Liver (tissue), 8 donors: ENCODE measurements at regions not wholly inside any gene's neighbourhood (a gene's known extent, or its start where the extent isn't known, plus 50 kb on each side); places are given as distances from the start of the nearest gene placed in this dataset.

ENCODE experiments used
- DNase-seq: peaks from one replicate; pipeline ENCODE4 v3.0.0-alpha.2; 2017; ENCODE audit warnings: low spot score
- H3K27ac ChIP-seq, 2 donors: one replicate each; pipeline ENCODE4 v1.7.0; 2013; ENCODE audit warnings: inconsistent platforms in 2 of 2, low read length in 2 of 2, control low read depth in 1 of 2, low read depth in 1 of 2, mild to moderate bottlenecking in 1 of 2
- H3K27me3 ChIP-seq, 4 donors: one replicate each; pipeline versions ENCODE4 v1.6.1 to v1.7.0; 2013; ENCODE audit warnings: low read length in 3 of 4, inconsistent platforms in 1 of 4, mild to moderate bottlenecking in 1 of 4, moderate library complexity in 1 of 4; ENCODE audit not compliant: control insufficient read depth in 4 of 4, insufficient read depth in 4 of 4
- H3K36me3 ChIP-seq, 4 donors: one replicate each; pipeline versions ENCODE4 v1.6.1 to v1.7.0; 2013; ENCODE audit warnings: low read length in 3 of 4, mild to moderate bottlenecking in 3 of 4, low read depth in 1 of 4, moderate library complexity in 1 of 4; ENCODE audit not compliant: control insufficient read depth in 4 of 4, insufficient read depth in 3 of 4
- H3K4me1 ChIP-seq, 4 donors: one replicate each; pipeline versions ENCODE4 v1.6.1 to v1.7.0; 2013; ENCODE audit warnings: low read length in 3 of 4, mild to moderate bottlenecking in 3 of 4, moderate library complexity in 1 of 4; ENCODE audit not compliant: control insufficient read depth in 4 of 4, insufficient read depth in 4 of 4
- H3K4me3 ChIP-seq, 3 donors: one replicate each; pipeline versions ENCODE4 v1.6.1 to v1.7.0; 2013; ENCODE audit warnings: low read length in 3 of 3, control low read depth in 1 of 3, low read depth in 1 of 3, mild to moderate bottlenecking in 1 of 3
- H3K9ac ChIP-seq, 2 donors: one replicate each; pipeline ENCODE4 v1.7.0; 2013; ENCODE audit warnings: low read length in 2 of 2, mild to moderate bottlenecking in 2 of 2, moderate library complexity in 2 of 2, control low read depth in 1 of 2, low read depth in 1 of 2
- H3K9me3 ChIP-seq, 4 donors: one replicate each; pipeline versions ENCODE4 v1.6.1 to v1.7.0; 2013; ENCODE audit warnings: low read length in 3 of 4; ENCODE audit not compliant: control insufficient read depth in 4 of 4
- ATF3 ChIP-seq: IDR thresholded peaks from 2 replicates; pipeline ENCODE4 v1.6.1; 2016; ENCODE audit warnings: antibody characterized with exemption
- CTCF ChIP-seq: fragments of 150-350 bp; IDR thresholded peaks from 2 replicates; pipeline ENCODE4 v1.5.1; 2017; ENCODE audit warnings: improper control_type of control experiment, low read depth, low read length; ENCODE audit not compliant: missing input control
- EGR1 ChIP-seq, 2 donors: IDR thresholded peaks; 2 replicates each; pipeline ENCODE4 v1.6.1; 2016 to 2018; ENCODE audit warnings: antibody characterized with exemption in 2 of 2, low read depth in 2 of 2
- FOXA1 ChIP-seq: IDR thresholded peaks from 2 replicates; pipeline ENCODE4 v1.6.1; 2016; ENCODE audit warnings: antibody characterized with exemption
- FOXA2 ChIP-seq: IDR thresholded peaks from 2 replicates; pipeline ENCODE4 v1.6.1; 2016; ENCODE audit warnings: antibody characterized with exemption
- GABPA ChIP-seq, 2 donors: IDR thresholded peaks in 1 of 2; conservative IDR thresholded peaks in 1 of 2; 2 replicates each; pipeline ENCODE4 v1.6.1; 2016; ENCODE audit warnings: antibody characterized with exemption in 2 of 2, mild to moderate bottlenecking in 1 of 2, moderate library complexity in 1 of 2
- HNF4A ChIP-seq, 2 donors: conservative IDR thresholded peaks; 2 replicates each; pipeline ENCODE4 v1.6.1; 2016; ENCODE audit warnings: antibody characterized with exemption in 2 of 2, mild to moderate bottlenecking in 2 of 2
- JUND ChIP-seq, 2 donors: IDR thresholded peaks; 2 replicates each; pipeline ENCODE4 v1.6.1; 2016; ENCODE audit warnings: antibody characterized with exemption in 2 of 2
- MAX ChIP-seq: IDR thresholded peaks from 2 replicates; pipeline ENCODE4 v1.6.1; 2016; ENCODE audit warnings: antibody characterized with exemption
- RAD21 ChIP-seq, 2 donors: IDR thresholded peaks; 2 replicates each; pipeline ENCODE4 v1.6.1; 2016; ENCODE audit warnings: antibody characterized with exemption in 2 of 2, mild to moderate bottlenecking in 2 of 2
- REST ChIP-seq: IDR thresholded peaks from 2 replicates; pipeline ENCODE4 v1.6.1; 2016; ENCODE audit warnings: antibody characterized with exemption, mild to moderate bottlenecking
- RXRA ChIP-seq, 2 donors: IDR thresholded peaks; 2 replicates each; pipeline ENCODE4 v1.6.1; 2017 to 2018; ENCODE audit warnings: antibody characterized with exemption in 2 of 2, mild to moderate bottlenecking in 1 of 2
- SP1 ChIP-seq: IDR thresholded peaks from 2 replicates; pipeline ENCODE4 v1.6.1; 2018; ENCODE audit warnings: antibody characterized with exemption, mild to moderate bottlenecking
- TAF1 ChIP-seq: conservative IDR thresholded peaks from 2 replicates; pipeline ENCODE4 v1.6.1; 2016; ENCODE audit warnings: antibody characterized with exemption, mild to moderate bottlenecking
- YY1 ChIP-seq: IDR thresholded peaks from 2 replicates; pipeline ENCODE4 v1.6.1; 2016; ENCODE audit warnings: antibody characterized with exemption, mild to moderate bottlenecking
- WGBS: extraction: QIAGEN DNeasy Blood & Tissue Kit; methylation state at CpG from one replicate; pipeline ENCODE4 v1.1.7; 2013; 5-methylcytosine and 5-hydroxymethylcytosine counted together
- donor health status: healthy.
- donor health status: healthy.
- donor health status: healthy.
- donor health status: healthy.
- donor health status: healthy.

- TF ChIP-seq CTCF (no peak), EGR1 (IDR thresholded peaks at IDR 0.05; ENCODE audit: low read depth in 2 of 2) (no peak), RXRA (IDR thresholded peaks at IDR 0.05) (no peak), YY1 (no peak), SP1 (no peak), REST (no peak)
These were observed 203.5 kb downstream of the SP3 start (continued) for GRCh38 chr2:173761603-173762119.

GRCh38 chr2:173762221-173762620 lies 203.0 kb downstream of the SP3 start:
- TF ChIP-seq FOXA1, result no peak
- no peak for TF ChIP-seq JUND (IDR thresholded peaks at IDR 0.05)
- no peaks in the 10 kb centered on the region for H3K36me3 ChIP-seq
- H3K9me3 ChIP-seq, result no peaks in the 10 kb centered on the region
- H3K9ac ChIP-seq, result no peak overlapping the region
- H3K4me3 ChIP-seq, result no peak overlapping the region
- WGBS, result 71% methylated on average over 2 of the region's 2 CpGs
- H3K27me3 ChIP-seq, result peaks cover 0 to 3% (median 0%) of the 10 kb centered on the region in 4 donors
- H3K27ac ChIP-seq, result no peak overlapping the region
- DNase-seq, result no peak
- no peaks in the 10 kb centered on the region for H3K4me1 ChIP-seq

GRCh38 chr2:173762864-173763263 lies 202.3 kb downstream of the SP3 start:
- TF ChIP-seq HNF4A (conservative IDR thresholded peaks at IDR 0.05) (no peak), RAD21 (IDR thresholded peaks at IDR 0.05) (no peak), GABPA (IDR thresholded peaks at IDR 0.05 in 1 of 2, conservative IDR thresholded peaks at IDR 0.05 in 1 of 2) (no peak), TAF1 (no peak), SP1 (no peak), FOXA2 (no peak), ATF3 (no peak), MAX (no peak)
- WGBS, result 97% methylated on average over 2 of the region's 2 CpGs

More at GRCh38 chr2:173762864-173763263, 202.3 kb downstream of the SP3 start:
- H3K27ac ChIP-seq, result no peak overlapping the region
- H3K9me3 ChIP-seq, result no peaks in the 10 kb centered on the region
- H3K36me3 ChIP-seq, result no peaks in the 10 kb centered on the region
- H3K9ac ChIP-seq, result no peak overlapping the region
- no peaks in the 10 kb centered on the region for H3K4me1 ChIP-seq
- H3K4me3 ChIP-seq, result no peak overlapping the region
- H3K27me3 ChIP-seq, result peaks cover 0 to 4% (median 0%) of the 10 kb centered on the region in 4 donors
- DNase-seq, result no peak
